DND-41 (cell line): ENCODE measurements at regions not wholly inside any gene's neighbourhood (a gene's known extent, or its start where the extent isn't known, plus 50 kb on each side); places are given as distances from the start of the nearest gene placed in this dataset.

ENCODE experiments used
- EZH2 ChIP-seq: IDR thresholded peaks from 3 replicates; pipeline ENCODE4 v1.6.1; 2012; ENCODE audit warnings: borderline replicate concordance, low read depth, mild to moderate bottlenecking, moderate library complexity, low read length, inconsistent platforms; ENCODE audit not compliant: severe bottlenecking
- TF ChIP-seq, protein P1 (sequence below): IDR thresholded peaks from 2 replicates; pipeline ENCODE4 v1.5.1; 2012; ENCODE audit warnings: borderline replicate concordance, low read length, moderate library complexity, mild to moderate bottlenecking; ENCODE audit not compliant: poor library complexity, severe bottlenecking; ENCODE audit errors: extremely low read depth

DNA sequence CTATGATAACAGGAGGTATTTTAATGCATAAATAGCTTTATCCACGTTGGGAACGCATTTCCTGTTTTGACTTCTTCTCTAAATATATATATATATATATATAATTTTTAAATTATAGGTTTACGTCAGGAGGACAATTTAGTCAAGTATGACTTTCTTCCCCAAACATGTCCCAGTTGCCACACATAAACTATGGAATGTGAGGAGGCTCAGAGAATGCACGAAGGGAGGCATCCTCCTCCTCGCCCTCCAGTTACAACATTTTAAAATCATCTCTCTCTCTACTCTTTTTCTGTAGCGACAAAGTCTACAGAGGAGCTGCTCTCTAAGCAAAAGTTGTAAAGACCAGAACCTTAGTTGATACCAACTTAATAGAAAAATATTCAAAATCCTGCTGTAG, 106.9 kb upstream of the LYZL1 start:
- TF ChIP-seq, protein P1, sequence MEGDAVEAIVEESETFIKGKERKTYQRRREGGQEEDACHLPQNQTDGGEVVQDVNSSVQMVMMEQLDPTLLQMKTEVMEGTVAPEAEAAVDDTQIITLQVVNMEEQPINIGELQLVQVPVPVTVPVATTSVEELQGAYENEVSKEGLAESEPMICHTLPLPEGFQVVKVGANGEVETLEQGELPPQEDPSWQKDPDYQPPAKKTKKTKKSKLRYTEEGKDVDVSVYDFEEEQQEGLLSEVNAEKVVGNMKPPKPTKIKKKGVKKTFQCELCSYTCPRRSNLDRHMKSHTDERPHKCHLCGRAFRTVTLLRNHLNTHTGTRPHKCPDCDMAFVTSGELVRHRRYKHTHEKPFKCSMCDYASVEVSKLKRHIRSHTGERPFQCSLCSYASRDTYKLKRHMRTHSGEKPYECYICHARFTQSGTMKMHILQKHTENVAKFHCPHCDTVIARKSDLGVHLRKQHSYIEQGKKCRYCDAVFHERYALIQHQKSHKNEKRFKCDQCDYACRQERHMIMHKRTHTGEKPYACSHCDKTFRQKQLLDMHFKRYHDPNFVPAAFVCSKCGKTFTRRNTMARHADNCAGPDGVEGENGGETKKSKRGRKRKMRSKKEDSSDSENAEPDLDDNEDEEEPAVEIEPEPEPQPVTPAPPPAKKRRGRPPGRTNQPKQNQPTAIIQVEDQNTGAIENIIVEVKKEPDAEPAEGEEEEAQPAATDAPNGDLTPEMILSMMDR: no peak
- TF ChIP-seq EZH2: no peak
